Transverse colon (tissue), 4 donors: ENCODE measurements at regions not wholly inside any gene's neighbourhood (a gene's known extent, or its start where the extent isn't known, plus 50 kb on each side); places are given as distances from the start of the nearest gene placed in this dataset.

ENCODE experiments used
- DNase-seq: peaks from one replicate; pipeline ENCODE4 v3.0.0-alpha.2; 2019
- H3K27ac ChIP-seq, 4 donors: fragments of 200-600 bp; sonication (generic); 2 replicates each; pipeline ENCODE4 v1.5.1; 2016 to 2018; ENCODE audit warnings: inconsistent platforms in 4 of 4
- H3K27me3 ChIP-seq: fragments of 200-600 bp; sonication (generic); 2 replicates; pipeline ENCODE4 v1.5.1; 2017; ENCODE audit warnings: inconsistent platforms
- H3K36me3 ChIP-seq, 4 donors: fragments of 200-600 bp; sonication (generic); 2 replicates each; pipeline ENCODE4 v1.5.1; 2017 to 2019; ENCODE audit warnings: inconsistent platforms in 4 of 4
- H3K4me1 ChIP-seq, 4 donors: fragments of 200-600 bp; sonication (generic); 2 replicates each; pipeline ENCODE4 v1.5.1; 2017 to 2020; ENCODE audit warnings: inconsistent platforms in 4 of 4
- H3K4me3 ChIP-seq, 4 donors: fragments of 200-600 bp; sonication (generic); 1 replicate in 1 of 4; 2 replicates in 3 of 4; pipeline versions ENCODE4 v1.5.1 to v1.6.1; 2017 to 2019; ENCODE audit warnings: inconsistent platforms in 4 of 4
- H3K9me3 ChIP-seq, 2 donors: fragments of 200-600 bp; sonication (generic); 2 replicates each; pipeline ENCODE4 v1.5.1; 2017 to 2019; ENCODE audit warnings: inconsistent platforms in 2 of 2
- EP300 ChIP-seq: sonication (generic); formaldehyde crosslinking; IDR thresholded peaks from one replicate; pipeline ENCODE4 v1.6.1; 2017; ENCODE audit warnings: antibody characterized with exemption, low read depth
- POLR2A ChIP-seq: fragments of 450-650 bp; IDR thresholded peaks from one replicate; pipeline ENCODE4 v1.6.1; 2016; ENCODE audit warnings: antibody characterized with exemption, mild to moderate bottlenecking, moderate library complexity
- POLR2AphosphoS5 ChIP-seq, 3 donors: sonication (generic); formaldehyde crosslinking; IDR thresholded peaks; one replicate each; pipeline ENCODE4 v1.6.1; 2016; ENCODE audit warnings: antibody characterized with exemption in 3 of 3
- WGBS, 2 donors: methylation state at CpG; one replicate each; pipeline ENCODE4 v1.1.5; 2018; ENCODE audit warnings: low coverage in 1 of 2; 5-methylcytosine and 5-hydroxymethylcytosine counted together
- in situ Hi-C, 4 donors: fragments of 200-750 bp; cut with MboI; loops; one replicate each; pipeline versions ENCODE4 v1.15.0 to v1.15.1; 2017; ENCODE audit warnings: low sequenced_read_pairs in 3 of 4, low pct_ligation_motif_present in 1 of 4, low pct_unique_long_range_greater_than_20kb in 1 of 4
- intact Hi-C: fragments of 100-400 bp; cut with DNase I; formaldehyde crosslinking; loops from one replicate; pipeline ENCODE4 v1.15.1; 2023; ENCODE audit warnings: low total_unique reads
- TF ChIP-seq, protein P1 (sequence below), 5 experiments: fragments of 200-600 bp in 3 of 5; fragments of 450-650 bp in 2 of 5; sonication (generic) in 3 of 5; IDR thresholded peaks; 1 replicate in 2 of 5; 2 replicates in 3 of 5; pipeline ENCODE4 v1.5.1; 2016 to 2017; ENCODE audit warnings: antibody characterized with exemption in 5 of 5, inconsistent platforms in 3 of 5, mild to moderate bottlenecking in 2 of 5, moderate library complexity in 1 of 5

DNA sequence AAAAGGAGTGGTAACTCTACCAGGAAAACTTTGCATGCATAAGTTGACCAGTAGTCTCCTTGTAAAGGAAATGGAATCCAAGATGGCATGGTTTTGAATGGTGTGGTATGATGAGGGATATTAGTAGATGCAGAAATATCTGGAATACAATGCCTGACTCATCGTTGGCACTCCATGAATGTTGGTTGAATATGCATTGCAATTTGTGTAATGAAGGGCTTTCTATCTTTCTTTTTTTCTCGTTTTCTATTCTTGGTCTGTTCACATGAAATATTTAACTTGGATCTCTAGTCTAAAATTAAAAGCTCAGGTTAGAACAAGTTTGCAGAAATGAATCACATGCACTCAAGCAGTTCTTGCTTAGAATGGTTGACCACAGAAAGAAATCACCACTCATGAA, 195.3 kb upstream of the ADRA1D start:
- H3K27me3 ChIP-seq, result no peaks in the 10 kb centered on the region
- no peak overlapping the region for H3K4me3 ChIP-seq
- no peaks in the 10 kb centered on the region for H3K4me1 ChIP-seq
- WGBS, 2 donors, result 66 to 75% methylated on average over 2 of the region's 2 CpGs
- in situ Hi-C loops (no loop called here), intact Hi-C loops (no loop called here)
- H3K9me3 ChIP-seq, result no peaks in the 10 kb centered on the region
- DNase-seq, result no peak
- no peaks in the 10 kb centered on the region for H3K36me3 ChIP-seq
- no peak for TF ChIP-seq POLR2AphosphoS5 (IDR thresholded peaks at IDR 0.05)
- H3K27ac ChIP-seq, result no peak overlapping the region

DNA sequence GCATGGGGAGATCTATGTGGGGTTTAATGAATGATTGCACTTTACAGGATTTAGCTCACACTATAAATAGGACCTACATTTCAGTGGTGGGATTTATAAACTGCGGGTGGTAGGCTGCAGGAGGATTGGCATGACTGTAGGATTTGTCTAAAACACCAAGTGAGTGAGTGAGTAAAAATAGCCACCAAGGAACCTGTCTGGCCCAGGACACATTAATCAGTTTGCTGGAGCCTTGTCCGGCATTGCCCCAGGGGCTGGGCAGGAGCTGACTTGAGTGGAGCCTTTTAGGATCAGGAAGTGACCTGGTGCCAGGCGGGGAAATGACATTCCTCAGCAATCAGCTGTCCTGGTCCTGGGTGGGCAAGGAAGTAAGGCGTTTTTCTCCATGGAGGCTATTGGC, 193.9 kb upstream of the ADRA1D start:
- in situ Hi-C loops (no loop called here), intact Hi-C loops (no loop called here)
- Histone ChIP-seq H3K9me3 (no peaks in the 10 kb centered on the region), H3K4me1 (no peaks in the 10 kb centered on the region), H3K4me3 (no peak overlapping the region), H3K27me3 (no peaks in the 10 kb centered on the region), H3K27ac (no peak overlapping the region), H3K36me3 (no peaks in the 10 kb centered on the region)
- no peak for TF ChIP-seq EP300
- TF ChIP-seq POLR2A, result no peak
- TF ChIP-seq POLR2AphosphoS5 (IDR thresholded peaks at IDR 0.05), result no peak
- TF ChIP-seq, protein P1, sequence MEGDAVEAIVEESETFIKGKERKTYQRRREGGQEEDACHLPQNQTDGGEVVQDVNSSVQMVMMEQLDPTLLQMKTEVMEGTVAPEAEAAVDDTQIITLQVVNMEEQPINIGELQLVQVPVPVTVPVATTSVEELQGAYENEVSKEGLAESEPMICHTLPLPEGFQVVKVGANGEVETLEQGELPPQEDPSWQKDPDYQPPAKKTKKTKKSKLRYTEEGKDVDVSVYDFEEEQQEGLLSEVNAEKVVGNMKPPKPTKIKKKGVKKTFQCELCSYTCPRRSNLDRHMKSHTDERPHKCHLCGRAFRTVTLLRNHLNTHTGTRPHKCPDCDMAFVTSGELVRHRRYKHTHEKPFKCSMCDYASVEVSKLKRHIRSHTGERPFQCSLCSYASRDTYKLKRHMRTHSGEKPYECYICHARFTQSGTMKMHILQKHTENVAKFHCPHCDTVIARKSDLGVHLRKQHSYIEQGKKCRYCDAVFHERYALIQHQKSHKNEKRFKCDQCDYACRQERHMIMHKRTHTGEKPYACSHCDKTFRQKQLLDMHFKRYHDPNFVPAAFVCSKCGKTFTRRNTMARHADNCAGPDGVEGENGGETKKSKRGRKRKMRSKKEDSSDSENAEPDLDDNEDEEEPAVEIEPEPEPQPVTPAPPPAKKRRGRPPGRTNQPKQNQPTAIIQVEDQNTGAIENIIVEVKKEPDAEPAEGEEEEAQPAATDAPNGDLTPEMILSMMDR (IDR thresholded peaks at IDR 0.05), result no peak
- DNase-seq, result no peak
- WGBS, 2 donors, result 78 to 87% methylated on average over 3 to 4 of the region's 4 CpGs

DNA sequence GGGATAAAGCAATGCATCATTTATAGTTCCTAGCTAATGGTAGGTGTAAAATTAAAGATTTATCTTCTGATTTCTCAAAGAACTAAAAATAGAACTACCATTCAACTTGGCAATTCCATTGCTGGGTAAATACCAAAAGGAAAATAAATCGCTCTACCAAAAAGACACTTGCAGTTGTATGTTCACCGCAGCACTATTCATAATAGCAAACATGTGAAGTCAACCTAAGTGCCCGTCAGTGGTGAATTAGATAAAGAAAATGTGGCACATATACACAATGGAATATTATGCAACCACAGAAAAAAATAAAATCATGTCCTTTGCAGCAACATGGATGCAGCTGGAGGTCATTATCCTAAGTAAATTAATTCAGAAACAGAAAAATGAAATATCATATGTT, 192.8 kb upstream of the ADRA1D start:
- Histone ChIP-seq H3K36me3 (no peaks in the 10 kb centered on the region), H3K27ac (no peak overlapping the region), H3K27me3 (no peaks in the 10 kb centered on the region), H3K4me1 (no peaks in the 10 kb centered on the region), H3K4me3 (no peak overlapping the region), H3K9me3 (no peaks in the 10 kb centered on the region)
- TF ChIP-seq POLR2A (no peak), POLR2AphosphoS5 (IDR thresholded peaks at IDR 0.05) (no peak), EP300 (no peak)
- TF ChIP-seq, protein P1 (IDR thresholded peaks at IDR 0.05), result no peak
- intact Hi-C loops (no loop called here), in situ Hi-C loops (no loop called here)
- 88 to 95% methylated on average over 3 of the region's 3 CpGs for WGBS, 2 donors
- DNase-seq, result no peak

DNA sequence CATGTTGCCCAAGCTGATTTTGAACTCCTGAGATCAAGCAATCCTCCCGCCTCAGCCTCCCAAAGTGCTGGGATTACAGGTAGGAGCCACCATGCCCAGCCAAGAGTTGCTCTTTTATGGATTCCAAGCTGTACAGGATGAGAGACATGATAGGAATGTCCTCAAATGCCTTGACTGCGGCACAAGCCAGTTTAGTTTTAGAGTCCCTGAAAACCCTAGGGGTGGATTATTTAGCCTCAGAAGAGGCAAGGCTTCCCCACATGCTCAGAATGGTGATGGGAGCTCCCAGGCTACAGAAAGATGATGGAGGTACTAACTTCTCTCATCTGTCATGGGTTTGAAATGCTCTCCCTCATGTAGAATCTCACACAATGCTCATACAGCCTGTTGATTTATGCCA, 192.1 kb upstream of the ADRA1D start:
- no peak for TF ChIP-seq POLR2A
- TF ChIP-seq, protein P1 (IDR thresholded peaks at IDR 0.05), result no peak
- TF ChIP-seq EP300, result no peak
- TF ChIP-seq POLR2AphosphoS5 (IDR thresholded peaks at IDR 0.05), result no peak
- 84% methylated on average over 2 of the region's 2 CpGs; no CpG with 5 or more reads in 1 of the 2 donors for whole genome bisulfite sequencing, 2 donors
- in situ Hi-C loops, result no loop called here

DNA sequence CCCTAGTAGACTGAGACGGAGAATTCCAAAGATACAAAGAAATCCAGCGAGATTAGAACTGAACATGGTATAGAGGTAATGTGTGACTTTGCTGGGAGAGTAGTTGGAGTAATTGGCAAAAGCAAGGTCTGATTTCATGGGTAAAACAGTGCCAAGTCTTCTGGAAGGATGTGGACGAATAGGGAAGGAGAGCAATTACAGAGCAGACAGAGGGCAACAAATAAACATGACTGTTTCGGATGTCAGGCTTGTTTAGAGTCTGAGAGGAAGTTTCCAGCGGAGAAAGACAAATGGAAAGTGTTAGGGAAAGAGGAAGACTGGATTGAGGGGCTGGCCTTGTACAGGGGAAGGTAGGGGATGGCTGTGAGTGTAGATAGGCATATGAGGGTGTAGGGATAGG, 190.4 kb upstream of the ADRA1D start:
- H3K4me1 ChIP-seq, result no peaks in the 10 kb centered on the region
- TF ChIP-seq POLR2A (no peak), EP300 (no peak), POLR2AphosphoS5 (IDR thresholded peaks at IDR 0.05) (no peak)
- TF ChIP-seq, protein P1 (IDR thresholded peaks at IDR 0.05), result no peak
- in situ Hi-C loops (no loop called here), intact Hi-C loops (no loop called here)
- H3K9me3 ChIP-seq, result no peaks in the 10 kb centered on the region
- no peak for DNase-seq
- no peak overlapping the region for H3K27ac ChIP-seq
- WGBS, 2 donors, result 62 to 68% methylated on average over 5 of the region's 5 CpGs
- no peaks in the 10 kb centered on the region for H3K36me3 ChIP-seq
- no peaks in the 10 kb centered on the region for H3K27me3 ChIP-seq
- no peak overlapping the region for H3K4me3 ChIP-seq

More for the DNA sequence above, 192.1 kb upstream of the ADRA1D start:
- Histone ChIP-seq H3K27ac (no peak overlapping the region), H3K4me3 (no peak overlapping the region), H3K36me3 (no peaks in the 10 kb centered on the region), H3K27me3 (no peaks in the 10 kb centered on the region), H3K9me3 (no peaks in the 10 kb centered on the region), H3K4me1 (no peaks in the 10 kb centered on the region)
- DNase-seq, result no peak
- intact Hi-C loops, result no loop called here
